Ishikawa (cell line): ENCODE measurements at regions not wholly inside any gene's neighbourhood (a gene's known extent, or its start where the extent isn't known, plus 50 kb on each side); places are given as distances from the start of the nearest gene placed in this dataset.

Experiments used
- EGR1 ChIP-seq: IDR thresholded peaks from 2 replicates; pipeline ENCODE4 v1.6.1; 2012
- EP300 ChIP-seq: IDR thresholded peaks from 2 replicates; pipeline ENCODE4 v1.6.1; 2012; ENCODE audit warnings: borderline replicate concordance
- FOXM1 ChIP-seq: IDR thresholded peaks from 2 replicates; pipeline ENCODE4 v1.6.1; 2012; ENCODE audit warnings: low read depth, borderline replicate concordance
- MAX ChIP-seq: IDR thresholded peaks from 2 replicates; pipeline ENCODE4 v1.6.1; 2012
- TAF1 ChIP-seq: IDR thresholded peaks from 2 replicates; pipeline ENCODE4 v1.6.1; 2012; ENCODE audit warnings: low read depth, mild to moderate bottlenecking
- TEAD4 ChIP-seq: IDR thresholded peaks from 2 replicates; pipeline ENCODE4 v1.6.1; 2012
- TF ChIP-seq, protein P1 (sequence below): IDR thresholded peaks from 2 replicates; pipeline ENCODE4 v1.6.1; 2012; ENCODE audit warnings: low read depth, mild to moderate bottlenecking
- TF ChIP-seq, protein P2 (sequence below): IDR thresholded peaks from 2 replicates; pipeline ENCODE4 v1.6.1; 2012

GRCh38 chr5:169472544-169472943 is 111.0 kb upstream of the SPDL1 start:
- TF ChIP-seq, protein P1, sequence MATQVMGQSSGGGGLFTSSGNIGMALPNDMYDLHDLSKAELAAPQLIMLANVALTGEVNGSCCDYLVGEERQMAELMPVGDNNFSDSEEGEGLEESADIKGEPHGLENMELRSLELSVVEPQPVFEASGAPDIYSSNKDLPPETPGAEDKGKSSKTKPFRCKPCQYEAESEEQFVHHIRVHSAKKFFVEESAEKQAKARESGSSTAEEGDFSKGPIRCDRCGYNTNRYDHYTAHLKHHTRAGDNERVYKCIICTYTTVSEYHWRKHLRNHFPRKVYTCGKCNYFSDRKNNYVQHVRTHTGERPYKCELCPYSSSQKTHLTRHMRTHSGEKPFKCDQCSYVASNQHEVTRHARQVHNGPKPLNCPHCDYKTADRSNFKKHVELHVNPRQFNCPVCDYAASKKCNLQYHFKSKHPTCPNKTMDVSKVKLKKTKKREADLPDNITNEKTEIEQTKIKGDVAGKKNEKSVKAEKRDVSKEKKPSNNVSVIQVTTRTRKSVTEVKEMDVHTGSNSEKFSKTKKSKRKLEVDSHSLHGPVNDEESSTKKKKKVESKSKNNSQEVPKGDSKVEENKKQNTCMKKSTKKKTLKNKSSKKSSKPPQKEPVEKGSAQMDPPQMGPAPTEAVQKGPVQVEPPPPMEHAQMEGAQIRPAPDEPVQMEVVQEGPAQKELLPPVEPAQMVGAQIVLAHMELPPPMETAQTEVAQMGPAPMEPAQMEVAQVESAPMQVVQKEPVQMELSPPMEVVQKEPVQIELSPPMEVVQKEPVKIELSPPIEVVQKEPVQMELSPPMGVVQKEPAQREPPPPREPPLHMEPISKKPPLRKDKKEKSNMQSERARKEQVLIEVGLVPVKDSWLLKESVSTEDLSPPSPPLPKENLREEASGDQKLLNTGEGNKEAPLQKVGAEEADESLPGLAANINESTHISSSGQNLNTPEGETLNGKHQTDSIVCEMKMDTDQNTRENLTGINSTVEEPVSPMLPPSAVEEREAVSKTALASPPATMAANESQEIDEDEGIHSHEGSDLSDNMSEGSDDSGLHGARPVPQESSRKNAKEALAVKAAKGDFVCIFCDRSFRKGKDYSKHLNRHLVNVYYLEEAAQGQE, result no peak
- TF ChIP-seq, protein P2, sequence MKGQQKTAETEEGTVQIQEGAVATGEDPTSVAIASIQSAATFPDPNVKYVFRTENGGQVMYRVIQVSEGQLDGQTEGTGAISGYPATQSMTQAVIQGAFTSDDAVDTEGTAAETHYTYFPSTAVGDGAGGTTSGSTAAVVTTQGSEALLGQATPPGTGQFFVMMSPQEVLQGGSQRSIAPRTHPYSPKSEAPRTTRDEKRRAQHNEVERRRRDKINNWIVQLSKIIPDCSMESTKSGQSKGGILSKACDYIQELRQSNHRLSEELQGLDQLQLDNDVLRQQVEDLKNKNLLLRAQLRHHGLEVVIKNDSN, result no peak
- no peak for TF ChIP-seq TEAD4
- TF ChIP-seq EGR1, result no peak
- no peak for TF ChIP-seq MAX
- TF ChIP-seq FOXM1, result no peak
- no peak for TF ChIP-seq EP300
- no peak for TF ChIP-seq TAF1
